ENCODE measurements at regions not wholly inside any gene's neighbourhood (a gene's known extent, or its start where the extent isn't known, plus 50 kb on each side); places are given as distances from the start of the nearest gene placed in this dataset.

DNA sequence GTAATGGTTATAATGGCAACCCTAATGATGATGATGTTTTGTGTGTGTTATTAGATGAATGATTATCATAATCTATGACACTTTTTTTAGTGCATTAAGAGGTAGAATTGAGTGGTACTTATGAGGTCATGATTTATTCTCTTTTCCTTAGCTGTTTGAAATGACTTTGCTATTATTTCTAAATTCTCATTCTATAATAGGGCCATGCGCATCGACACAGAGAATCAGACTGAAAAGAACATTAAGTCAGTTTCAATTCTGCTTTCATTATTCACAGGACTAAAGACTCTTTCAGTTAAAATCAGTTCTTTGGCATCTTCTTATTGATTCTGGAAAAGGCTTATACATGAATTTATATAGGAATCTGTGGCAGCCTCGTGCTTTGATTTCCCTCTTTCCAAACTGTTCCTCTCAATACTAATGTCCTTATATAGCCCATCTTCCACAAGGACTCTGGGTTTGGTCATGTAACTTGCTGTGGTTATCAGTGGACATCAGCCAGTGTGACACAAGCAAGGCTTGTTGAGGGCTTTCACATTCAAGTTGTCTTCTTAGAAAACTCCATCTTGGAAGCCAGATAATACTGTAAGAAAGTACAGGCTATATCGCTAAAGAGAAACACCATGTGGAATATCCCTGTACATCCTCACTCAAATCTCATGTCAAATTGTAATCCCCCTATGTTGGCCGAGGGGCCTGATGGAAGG, 140.3 kb upstream of the CHD1 start:
- ATAC-seq: no peak
- TF ChIP-seq BACH2 (CRISPR knock-in tag; IDR thresholded peaks at IDR 0.05; ENCODE audit: borderline replicate concordance) (no peak), ZFP30 (CRISPR knock-in tag; IDR thresholded peaks at IDR 0.05) (no peak), ZNF8 (CRISPR knock-in tag; IDR thresholded peaks at IDR 0.05) (no peak), PPARA (CRISPR knock-in tag; IDR thresholded peaks at IDR 0.05; ENCODE audit: borderline replicate concordance) (no peak), RARB (CRISPR knock-in tag; IDR thresholded peaks at IDR 0.05) (no peak), ISL1 (CRISPR knock-in tag; IDR thresholded peaks at IDR 0.05) (no peak), ZC3H10 (CRISPR knock-in tag; IDR thresholded peaks at IDR 0.05) (no peak), TCF4 (CRISPR knock-in tag; IDR thresholded peaks at IDR 0.05; ENCODE audit: borderline replicate concordance) (no peak), TOX (CRISPR knock-in tag; IDR thresholded peaks at IDR 0.05; ENCODE audit: borderline replicate concordance) (no peak), ZNF565 (CRISPR knock-in tag; conservative IDR thresholded peaks at IDR 0.05; ENCODE audit: low read depth) (no peak), SNAI2 (CRISPR knock-in tag; IDR thresholded peaks at IDR 0.05) (no peak)
- TF ChIP-seq, protein P1, sequence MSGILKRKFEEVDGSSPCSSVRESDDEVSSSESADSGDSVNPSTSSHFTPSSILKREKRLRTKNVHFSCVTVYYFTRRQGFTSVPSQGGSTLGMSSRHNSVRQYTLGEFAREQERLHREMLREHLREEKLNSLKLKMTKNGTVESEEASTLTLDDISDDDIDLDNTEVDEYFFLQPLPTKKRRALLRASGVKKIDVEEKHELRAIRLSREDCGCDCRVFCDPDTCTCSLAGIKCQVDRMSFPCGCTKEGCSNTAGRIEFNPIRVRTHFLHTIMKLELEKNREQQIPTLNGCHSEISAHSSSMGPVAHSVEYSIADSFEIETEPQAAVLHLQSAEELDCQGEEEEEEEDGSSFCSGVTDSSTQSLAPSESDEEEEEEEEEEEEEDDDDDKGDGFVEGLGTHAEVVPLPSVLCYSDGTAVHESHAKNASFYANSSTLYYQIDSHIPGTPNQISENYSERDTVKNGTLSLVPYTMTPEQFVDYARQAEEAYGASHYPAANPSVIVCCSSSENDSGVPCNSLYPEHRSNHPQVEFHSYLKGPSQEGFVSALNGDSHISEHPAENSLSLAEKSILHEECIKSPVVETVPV (CRISPR knock-in tag; IDR thresholded peaks at IDR 0.05): no peak

GRCh38 chr5:99063737-99064136, 134.9 kb upstream of the CHD1 start:
- ATAC-seq: no peak
- no peak for TF ChIP-seq SNAI2 (CRISPR knock-in tag; IDR thresholded peaks at IDR 0.05)
- TF ChIP-seq ZC3H10 (CRISPR knock-in tag; IDR thresholded peaks at IDR 0.05): no peak
- no peak for TF ChIP-seq PPARA (CRISPR knock-in tag; IDR thresholded peaks at IDR 0.05; ENCODE audit: borderline replicate concordance)
- TF ChIP-seq OSR1 (CRISPR knock-in tag; IDR thresholded peaks at IDR 0.05): no peak

- TF ChIP-seq CREB5 (CRISPR knock-in tag; IDR thresholded peaks at IDR 0.05; ENCODE audit: low read depth) (no peak), ZNF565 (CRISPR knock-in tag; conservative IDR thresholded peaks at IDR 0.05; ENCODE audit: low read depth) (no peak), ESRRG (CRISPR knock-in tag; IDR thresholded peaks at IDR 0.05) (no peak), RARB (CRISPR knock-in tag; IDR thresholded peaks at IDR 0.05) (no peak), OSR1 (CRISPR knock-in tag; IDR thresholded peaks at IDR 0.05) (no peak), ISL1 (CRISPR knock-in tag; IDR thresholded peaks at IDR 0.05) (no peak), ZFP3 (CRISPR knock-in tag; IDR thresholded peaks at IDR 0.05) (no peak), ZNF70 (CRISPR knock-in tag; IDR thresholded peaks at IDR 0.05) (no peak), ZC3H10 (CRISPR knock-in tag; IDR thresholded peaks at IDR 0.05) (no peak), SNAI2 (CRISPR knock-in tag; IDR thresholded peaks at IDR 0.05) (no peak), PPARA (CRISPR knock-in tag; IDR thresholded peaks at IDR 0.05; ENCODE audit: borderline replicate concordance) (no peak), PATZ1 (CRISPR knock-in tag; IDR thresholded peaks at IDR 0.05; ENCODE audit: borderline replicate concordance) (no peak), ZFP30 (CRISPR knock-in tag; IDR thresholded peaks at IDR 0.05) (no peak), ZNF8 (CRISPR knock-in tag; IDR thresholded peaks at IDR 0.05) (no peak), BACH2 (CRISPR knock-in tag; IDR thresholded peaks at IDR 0.05; ENCODE audit: borderline replicate concordance) (no peak)
- TF ChIP-seq, protein P2, sequence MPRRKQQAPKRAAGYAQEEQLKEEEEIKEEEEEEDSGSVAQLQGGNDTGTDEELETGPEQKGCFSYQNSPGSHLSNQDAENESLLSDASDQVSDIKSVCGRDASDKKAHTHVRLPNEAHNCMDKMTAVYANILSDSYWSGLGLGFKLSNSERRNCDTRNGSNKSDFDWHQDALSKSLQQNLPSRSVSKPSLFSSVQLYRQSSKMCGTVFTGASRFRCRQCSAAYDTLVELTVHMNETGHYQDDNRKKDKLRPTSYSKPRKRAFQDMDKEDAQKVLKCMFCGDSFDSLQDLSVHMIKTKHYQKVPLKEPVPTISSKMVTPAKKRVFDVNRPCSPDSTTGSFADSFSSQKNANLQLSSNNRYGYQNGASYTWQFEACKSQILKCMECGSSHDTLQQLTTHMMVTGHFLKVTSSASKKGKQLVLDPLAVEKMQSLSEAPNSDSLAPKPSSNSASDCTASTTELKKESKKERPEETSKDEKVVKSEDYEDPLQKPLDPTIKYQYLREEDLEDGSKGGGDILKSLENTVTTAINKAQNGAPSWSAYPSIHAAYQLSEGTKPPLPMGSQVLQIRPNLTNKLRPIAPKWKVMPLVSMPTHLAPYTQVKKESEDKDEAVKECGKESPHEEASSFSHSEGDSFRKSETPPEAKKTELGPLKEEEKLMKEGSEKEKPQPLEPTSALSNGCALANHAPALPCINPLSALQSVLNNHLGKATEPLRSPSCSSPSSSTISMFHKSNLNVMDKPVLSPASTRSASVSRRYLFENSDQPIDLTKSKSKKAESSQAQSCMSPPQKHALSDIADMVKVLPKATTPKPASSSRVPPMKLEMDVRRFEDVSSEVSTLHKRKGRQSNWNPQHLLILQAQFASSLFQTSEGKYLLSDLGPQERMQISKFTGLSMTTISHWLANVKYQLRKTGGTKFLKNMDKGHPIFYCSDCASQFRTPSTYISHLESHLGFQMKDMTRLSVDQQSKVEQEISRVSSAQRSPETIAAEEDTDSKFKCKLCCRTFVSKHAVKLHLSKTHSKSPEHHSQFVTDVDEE (CRISPR knock-in tag; IDR thresholded peaks at IDR 0.05): no peak
- TF ChIP-seq, protein P3, sequence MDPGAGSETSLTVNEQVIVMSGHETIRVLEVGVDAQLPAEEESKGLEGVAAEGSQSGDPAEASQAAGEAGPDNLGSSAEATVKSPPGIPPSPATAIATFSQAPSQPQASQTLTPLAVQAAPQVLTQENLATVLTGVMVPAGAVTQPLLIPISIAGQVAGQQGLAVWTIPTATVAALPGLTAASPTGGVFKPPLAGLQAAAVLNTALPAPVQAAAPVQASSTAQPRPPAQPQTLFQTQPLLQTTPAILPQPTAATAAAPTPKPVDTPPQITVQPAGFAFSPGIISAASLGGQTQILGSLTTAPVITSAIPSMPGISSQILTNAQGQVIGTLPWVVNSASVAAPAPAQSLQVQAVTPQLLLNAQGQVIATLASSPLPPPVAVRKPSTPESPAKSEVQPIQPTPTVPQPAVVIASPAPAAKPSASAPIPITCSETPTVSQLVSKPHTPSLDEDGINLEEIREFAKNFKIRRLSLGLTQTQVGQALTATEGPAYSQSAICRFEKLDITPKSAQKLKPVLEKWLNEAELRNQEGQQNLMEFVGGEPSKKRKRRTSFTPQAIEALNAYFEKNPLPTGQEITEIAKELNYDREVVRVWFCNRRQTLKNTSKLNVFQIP (CRISPR knock-in tag; IDR thresholded peaks at IDR 0.05; ENCODE audit: borderline replicate concordance, low read depth): no peak
- peak; percentile 86 for ATAC-seq
Measured at GRCh38 chr5:99061711-99062110, 132.9 kb upstream of the CHD1 start.

Data from SK-N-SH treated with all-trans-retinoic acid at 6 μM for 48 hours (cell line).